Hepatocyte (in vitro differentiated cells): ENCODE measurements at regions not wholly inside any gene's neighbourhood (a gene's known extent, or its start where the extent isn't known, plus 50 kb on each side); places are given as distances from the start of the nearest gene placed in this dataset.

Experiments
- DNase-seq: peaks from one replicate; pipeline ENCODE4 v3.0.0-alpha.2; 2016; ENCODE audit warnings: low spot score
- H2AFZ ChIP-seq: fragments of 200-600 bp; sonication (generic); 2 replicates; pipeline ENCODE4 v1.6.0; 2016; ENCODE audit warnings: antibody characterized with exemption, mild to moderate bottlenecking
- H3K27ac ChIP-seq: fragments of 200-600 bp; sonication (generic); 2 replicates; pipeline ENCODE4 v1.5.1; 2016; ENCODE audit warnings: mild to moderate bottlenecking
- H3K27me3 ChIP-seq: fragments of 200-600 bp; sonication (generic); 2 replicates; pipeline ENCODE4 v1.6.1; 2016
- H3K36me3 ChIP-seq: fragments of 200-600 bp; sonication (generic); replicated peaks from 2 replicates; pipeline ENCODE4 v1.5.1; 2016; ENCODE audit warnings: low read depth; ENCODE audit not compliant: insufficient read depth
- H3K4me1 ChIP-seq: fragments of 200-600 bp; sonication (generic); 2 replicates; pipeline ENCODE4 v1.5.1; 2016; ENCODE audit warnings: mild to moderate bottlenecking, moderate library complexity; ENCODE audit not compliant: insufficient read depth
- H3K4me2 ChIP-seq: fragments of 200-600 bp; sonication (generic); 2 replicates; pipeline ENCODE4 v1.6.0; 2016
- H3K4me3 ChIP-seq: fragments of 200-600 bp; sonication (generic); 2 replicates; pipeline ENCODE4 v1.5.1; 2016; ENCODE audit warnings: mild to moderate bottlenecking
- H3K79me2 ChIP-seq: fragments of 200-600 bp; sonication (generic); 2 replicates; pipeline ENCODE4 v1.6.0; 2017; ENCODE audit warnings: mild to moderate bottlenecking
- H3K9me2 ChIP-seq: fragments of 200-600 bp; sonication (generic); replicated peaks from 2 replicates; pipeline ENCODE4 v1.6.0; 2017; ENCODE audit warnings: mild to moderate bottlenecking; ENCODE audit not compliant: insufficient read depth
- H3K9me3 ChIP-seq: fragments of 200-600 bp; sonication (generic); 2 replicates; pipeline ENCODE4 v1.5.1; 2016; ENCODE audit warnings: low read depth, mild to moderate bottlenecking
- H4K20me1 ChIP-seq: fragments of 200-600 bp; sonication (generic); 2 replicates; pipeline ENCODE4 v1.6.0; 2016; ENCODE audit warnings: mild to moderate bottlenecking; ENCODE audit not compliant: insufficient read depth, poor library complexity, severe bottlenecking
- EZH2 ChIP-seq: fragments of 200-600 bp; sonication (generic); IDR thresholded peaks from 2 replicates; pipeline ENCODE4 v1.6.1; 2016; ENCODE audit warnings: antibody characterized with exemption, mild to moderate bottlenecking, borderline replicate concordance
- EZH2phosphoT487 ChIP-seq: fragments of 200-600 bp; sonication (generic); IDR thresholded peaks from one replicate; pipeline ENCODE4 v1.6.1; 2018; ENCODE audit warnings: antibody characterized with exemption, mild to moderate bottlenecking, low read depth, moderate library complexity; ENCODE audit not compliant: unreplicated experiment, severe bottlenecking
- WGBS: methylation state at CpG from one replicate; pipeline ENCODE4 v1.1.6; 2016; ENCODE audit warnings: low lambda C conversion rate; ENCODE audit errors: missing lambda C conversion rate; 5-methylcytosine and 5-hydroxymethylcytosine counted together
- TF ChIP-seq, protein P1 (sequence below): fragments of 200-600 bp; sonication (generic); IDR thresholded peaks from 2 replicates; pipeline ENCODE4 v1.5.1; 2016; ENCODE audit warnings: antibody characterized with exemption, mild to moderate bottlenecking; ENCODE audit not compliant: poor library complexity

DNA sequence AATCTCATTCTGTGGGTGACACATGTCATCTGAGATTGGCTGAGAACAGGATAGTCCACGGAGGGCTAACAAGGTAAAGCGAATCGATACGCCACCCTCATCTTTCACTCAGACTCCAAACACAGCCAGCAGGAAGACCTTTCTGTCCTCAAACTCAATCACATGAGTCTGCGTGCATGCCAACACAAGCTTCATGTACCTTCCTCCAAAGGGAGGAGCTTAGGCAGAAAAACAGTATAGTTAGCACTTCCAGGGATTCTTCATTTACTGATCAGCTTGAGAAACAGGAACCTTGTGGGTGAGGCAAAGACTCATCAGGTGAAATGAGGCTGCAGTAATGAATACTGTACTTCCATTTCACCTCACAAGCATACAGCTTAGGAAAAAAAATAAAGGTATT lies 767.1 kb upstream of the API5 start:
- peaks cover 4% of the 10 kb centered on the region for H3K4me1 ChIP-seq
- H3K36me3 ChIP-seq = no peaks in the 10 kb centered on the region
- peak overlapping the region; percentile 21 for H3K27ac ChIP-seq
- WGBS = 73% methylated on average over 5 of the region's 5 CpGs
- TF ChIP-seq EZH2phosphoT487 = no peak
- no peak for TF ChIP-seq EZH2
- TF ChIP-seq, protein P1, sequence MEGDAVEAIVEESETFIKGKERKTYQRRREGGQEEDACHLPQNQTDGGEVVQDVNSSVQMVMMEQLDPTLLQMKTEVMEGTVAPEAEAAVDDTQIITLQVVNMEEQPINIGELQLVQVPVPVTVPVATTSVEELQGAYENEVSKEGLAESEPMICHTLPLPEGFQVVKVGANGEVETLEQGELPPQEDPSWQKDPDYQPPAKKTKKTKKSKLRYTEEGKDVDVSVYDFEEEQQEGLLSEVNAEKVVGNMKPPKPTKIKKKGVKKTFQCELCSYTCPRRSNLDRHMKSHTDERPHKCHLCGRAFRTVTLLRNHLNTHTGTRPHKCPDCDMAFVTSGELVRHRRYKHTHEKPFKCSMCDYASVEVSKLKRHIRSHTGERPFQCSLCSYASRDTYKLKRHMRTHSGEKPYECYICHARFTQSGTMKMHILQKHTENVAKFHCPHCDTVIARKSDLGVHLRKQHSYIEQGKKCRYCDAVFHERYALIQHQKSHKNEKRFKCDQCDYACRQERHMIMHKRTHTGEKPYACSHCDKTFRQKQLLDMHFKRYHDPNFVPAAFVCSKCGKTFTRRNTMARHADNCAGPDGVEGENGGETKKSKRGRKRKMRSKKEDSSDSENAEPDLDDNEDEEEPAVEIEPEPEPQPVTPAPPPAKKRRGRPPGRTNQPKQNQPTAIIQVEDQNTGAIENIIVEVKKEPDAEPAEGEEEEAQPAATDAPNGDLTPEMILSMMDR = no peak
- no peaks in the 10 kb centered on the region for H4K20me1 ChIP-seq
- DNase-seq = no peak
- no peaks in the 10 kb centered on the region for H3K27me3 ChIP-seq
- H3K9me2 ChIP-seq = no peaks in the 10 kb centered on the region
- H2AFZ ChIP-seq = no peak overlapping the region
- no peak overlapping the region for H3K4me2 ChIP-seq
- no peaks in the 10 kb centered on the region for H3K9me3 ChIP-seq
- no peak overlapping the region for H3K4me3 ChIP-seq
- H3K79me2 ChIP-seq = no peaks in the 10 kb centered on the region

DNA sequence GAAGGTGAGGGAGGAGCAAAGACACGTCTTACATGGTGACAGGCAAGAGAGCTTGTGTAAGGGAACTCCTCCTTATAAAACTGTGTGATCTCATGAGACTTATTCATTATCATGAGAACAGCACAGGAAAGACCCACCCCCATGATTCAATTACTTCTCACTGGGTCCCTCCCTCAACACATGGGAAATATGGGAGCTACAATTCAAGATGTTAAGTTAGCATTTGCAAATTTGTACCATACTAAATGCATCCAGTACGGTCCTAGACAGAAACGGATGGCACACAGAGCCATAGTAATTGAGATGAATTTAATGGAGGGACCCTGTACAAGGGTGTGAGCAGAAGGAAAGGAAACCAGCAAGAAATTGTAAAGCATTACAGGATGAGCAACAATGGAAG lies 765.8 kb upstream of the API5 start:
- Histone ChIP-seq H3K36me3 (no peaks in the 10 kb centered on the region), H3K4me1 (peaks cover 4% of the 10 kb centered on the region), H4K20me1 (no peaks in the 10 kb centered on the region), H3K27me3 (no peaks in the 10 kb centered on the region), H3K9me3 (no peaks in the 10 kb centered on the region), H2AFZ (no peak overlapping the region), H3K27ac (no peak overlapping the region), H3K4me2 (no peak overlapping the region), H3K4me3 (no peak overlapping the region), H3K79me2 (no peaks in the 10 kb centered on the region), H3K9me2 (no peaks in the 10 kb centered on the region)
- WGBS = 64% methylated on average over 3 of the region's 3 CpGs
- DNase-seq = no peak
- TF ChIP-seq EZH2 (no peak), EZH2phosphoT487 (no peak)
- TF ChIP-seq, protein P1 = no peak

DNA sequence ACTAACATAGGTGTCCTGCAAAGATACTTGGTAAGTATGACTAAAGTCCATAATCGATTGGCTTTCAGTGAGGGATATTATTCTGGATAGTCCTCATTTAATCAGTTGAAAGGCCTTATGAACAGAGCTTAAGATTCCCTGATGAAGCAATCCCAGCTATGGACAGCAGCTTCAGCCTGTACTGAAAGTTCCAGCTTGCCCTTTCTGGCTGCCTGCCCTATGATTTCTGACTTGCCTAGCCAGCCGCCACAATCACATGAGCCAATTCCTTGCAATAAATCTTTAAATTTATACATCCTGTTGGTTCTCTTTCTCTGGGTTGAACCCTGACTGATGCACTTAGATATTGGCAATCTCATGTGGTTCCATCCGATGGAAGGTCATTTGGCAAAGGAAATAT lies 759.0 kb upstream of the API5 start:
- WGBS = 88% methylated on average over 3 of the region's 3 CpGs
- Histone ChIP-seq H4K20me1 (no peaks in the 10 kb centered on the region), H2AFZ (no peak overlapping the region), H3K4me3 (no peak overlapping the region), H3K9me2 (no peaks in the 10 kb centered on the region), H3K27ac (no peak overlapping the region), H3K9me3 (no peaks in the 10 kb centered on the region), H3K4me1 (no peaks in the 10 kb centered on the region), H3K4me2 (no peak overlapping the region), H3K36me3 (no peaks in the 10 kb centered on the region), H3K79me2 (no peaks in the 10 kb centered on the region), H3K27me3 (no peaks in the 10 kb centered on the region)
- TF ChIP-seq, protein P1 = no peak
- TF ChIP-seq EZH2phosphoT487 (no peak), EZH2 (no peak)
- DNase-seq = peak; percentile 31

DNA sequence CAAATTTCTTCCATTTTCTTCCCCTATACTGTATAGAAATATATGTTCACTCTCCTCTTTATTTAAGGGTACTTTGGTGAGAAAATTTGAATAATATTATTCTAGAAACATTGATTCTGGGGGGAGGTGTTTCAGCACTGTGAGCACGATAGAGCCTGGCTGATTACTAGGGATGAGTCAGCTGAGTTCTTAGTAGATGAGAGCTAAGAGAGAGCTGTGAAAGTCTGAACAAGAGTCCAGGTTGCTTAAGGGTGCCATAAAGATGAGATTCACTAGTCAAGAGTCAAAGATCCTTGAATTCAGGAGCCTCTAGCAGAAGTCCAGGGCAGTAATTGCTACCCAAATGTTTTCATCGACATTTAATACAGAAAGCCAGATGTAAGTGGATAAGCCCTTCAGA lies 756.6 kb upstream of the API5 start:
- 51% methylated on average over 2 of the region's 2 CpGs for WGBS
- no peaks in the 10 kb centered on the region for H4K20me1 ChIP-seq
- no peaks in the 10 kb centered on the region for H3K9me2 ChIP-seq
- no peaks in the 10 kb centered on the region for H3K79me2 ChIP-seq
- H3K4me2 ChIP-seq = no peak overlapping the region
- H3K9me3 ChIP-seq = no peaks in the 10 kb centered on the region
- no peak overlapping the region for H3K27ac ChIP-seq
- no peak overlapping the region for H3K4me3 ChIP-seq
- DNase-seq = peak; percentile 25
- no peak for TF ChIP-seq EZH2phosphoT487
- TF ChIP-seq, protein P1 = no peak
- no peak for TF ChIP-seq EZH2
- no peaks in the 10 kb centered on the region for H3K36me3 ChIP-seq
- no peaks in the 10 kb centered on the region for H3K4me1 ChIP-seq
- no peak overlapping the region for H2AFZ ChIP-seq
- no peaks in the 10 kb centered on the region for H3K27me3 ChIP-seq
